ENCODE measurements at regions not wholly inside any gene's neighbourhood (a gene's known extent, or its start where the extent isn't known, plus 50 kb on each side); places are given as distances from the start of the nearest gene placed in this dataset.

- Histone ChIP-seq H3K27ac (no peak overlapping the region), H3K36me3 (no peaks in the 10 kb centered on the region), H3K9me3 (peaks cover 0 to 17% (median 6%) of the 10 kb centered on the region in 4 donors), H3K4me1 (no peaks in the 10 kb centered on the region), H3K4me3 (no peak overlapping the region), H3K27me3 (peaks cover 0 to 41% (median 3%) of the 10 kb centered on the region in 3 donors)
- TF ChIP-seq POLR2A (IDR thresholded peaks at IDR 0.05) (no peak), CTCF (IDR thresholded peaks at IDR 0.05) (no peak), EP300 (IDR thresholded peaks at IDR 0.05) (no peak), POLR2AphosphoS5 (IDR thresholded peaks at IDR 0.05) (no peak)
- DNase-seq, result no peak
- 73 to 88% (median 79%) methylated on average over 3 to 4 of the region's 4 CpGs for WGBS, 5 donors
- intact Hi-C loops (cut with DNase I; ENCODE audit: low total_unique reads), result no loop called here
Measured at GRCh38 chr22:47251911-47252310, 489.5 kb downstream of the TBC1D22A start.

- WGBS, 5 donors, result 85 to 87% (median 85%) methylated on average over 9 to 12 of the region's 12 CpGs
Measured at GRCh38 chr22:47250995-47251765, 488.7 kb downstream of the TBC1D22A start.

GRCh38 chr22:47249370-47249928 lies 487.0 kb downstream of the TBC1D22A start:
- Histone ChIP-seq H3K27ac (no peak overlapping the region), H3K4me3 (no peak overlapping the region), H3K9me3 (peaks cover 0 to 17% (median 6%) of the 10 kb centered on the region in 4 donors), H3K27me3 (peaks cover 0 to 41% (median 3%) of the 10 kb centered on the region in 3 donors), H3K36me3 (no peaks in the 10 kb centered on the region), H3K4me1 (no peaks in the 10 kb centered on the region)
- no peak for TF ChIP-seq EP300 (IDR thresholded peaks at IDR 0.05)
- TF ChIP-seq POLR2AphosphoS5 (IDR thresholded peaks at IDR 0.05), result no peak
- 50 to 63% (median 59%) methylated on average over 8 of the region's 8 CpGs for WGBS, 5 donors
- intact Hi-C loops (cut with DNase I; ENCODE audit: low total_unique reads), result no loop called here
- DNase-seq, result no peak

More at GRCh38 chr22:47250995-47251765, 488.7 kb downstream of the TBC1D22A start:
- intact Hi-C loops (cut with DNase I; ENCODE audit: low total_unique reads), result no loop called here
- no peak for DNase-seq
- Histone ChIP-seq H3K9me3 (peaks cover 0 to 17% (median 6%) of the 10 kb centered on the region in 4 donors), H3K36me3 (no peaks in the 10 kb centered on the region), H3K27ac (no peak overlapping the region), H3K4me3 (no peak overlapping the region), H3K27me3 (peaks cover 0 to 41% (median 3%) of the 10 kb centered on the region in 3 donors), H3K4me1 (no peaks in the 10 kb centered on the region)
- TF ChIP-seq POLR2A (IDR thresholded peaks at IDR 0.05) (no peak), POLR2AphosphoS5 (IDR thresholded peaks at IDR 0.05) (no peak), CTCF (IDR thresholded peaks at IDR 0.05) (no peak), EP300 (IDR thresholded peaks at IDR 0.05) (no peak)

GRCh38 chr22:47248925-47249324 lies 486.5 kb downstream of the TBC1D22A start:
- peaks cover 0 to 41% (median 3%) of the 10 kb centered on the region in 3 donors for H3K27me3 ChIP-seq
- no peaks in the 10 kb centered on the region for H3K4me1 ChIP-seq
- H3K36me3 ChIP-seq, result no peaks in the 10 kb centered on the region
- intact Hi-C loops (cut with DNase I; ENCODE audit: low total_unique reads), result no loop called here
- H3K4me3 ChIP-seq, result no peak overlapping the region
- DNase-seq, result no peak
- TF ChIP-seq CTCF (IDR thresholded peaks at IDR 0.05), result no peak
- H3K27ac ChIP-seq, result no peak overlapping the region
- 74 to 81% (median 78%) methylated on average over 4 of the region's 4 CpGs for WGBS, 5 donors
- H3K9me3 ChIP-seq, result peaks cover 0 to 21% (median 6%) of the 10 kb centered on the region in 4 donors
